ENCODE measurements at regions not wholly inside any gene's neighbourhood (a gene's known extent, or its start where the extent isn't known, plus 50 kb on each side); places are given as distances from the start of the nearest gene placed in this dataset.

GRCh38 chr7:27386581-27386980, 144.0 kb downstream of the EVX1 start:
- DNase-seq, result no peak

DNA sequence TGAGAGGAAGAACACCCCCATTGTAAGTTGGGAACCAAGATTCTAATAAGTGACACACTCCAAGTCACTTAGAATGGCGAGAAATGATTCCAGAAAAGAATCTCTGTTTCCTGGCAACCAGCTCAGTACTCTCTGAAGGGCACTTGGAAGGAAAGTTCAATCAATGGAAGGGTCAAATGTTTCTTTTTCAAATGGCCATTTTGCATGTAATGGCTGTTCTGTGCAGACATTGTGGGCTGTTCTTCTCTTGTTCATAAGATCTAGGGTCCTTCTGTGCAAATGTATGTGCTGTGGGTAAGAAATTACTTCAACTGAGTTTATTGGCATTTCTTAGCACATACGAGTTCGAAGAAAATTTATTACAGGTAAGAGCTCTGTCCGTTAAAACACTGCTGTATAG, 145.3 kb downstream of the EVX1 start:
- H3K27ac Mint-ChIP-seq, result no peak overlapping the region

More at GRCh38 chr7:27386581-27386980, 144.0 kb downstream of the EVX1 start:
- no peaks in the 10 kb centered on the region for H3K36me3 Mint-ChIP-seq (ENCODE audit: low read depth)
- H3K4me1 ChIP-seq (ENCODE audit: insufficient read depth, low read length), result no peaks in the 10 kb centered on the region
- intact Hi-C loops (cut with DNase I, micrococcal nuclease), result no loop called here
- H3K27me3 ChIP-seq (ENCODE audit: control insufficient read depth in 1 of 2, insufficient read depth in 2 of 2, low read length in 2 of 2), result no peaks in the 10 kb centered on the region
- no peak for ATAC-seq (ENCODE audit: poor library complexity)
- CTCF ChIA-PET, result no interaction called here
- TF ChIP-seq, protein P1, sequence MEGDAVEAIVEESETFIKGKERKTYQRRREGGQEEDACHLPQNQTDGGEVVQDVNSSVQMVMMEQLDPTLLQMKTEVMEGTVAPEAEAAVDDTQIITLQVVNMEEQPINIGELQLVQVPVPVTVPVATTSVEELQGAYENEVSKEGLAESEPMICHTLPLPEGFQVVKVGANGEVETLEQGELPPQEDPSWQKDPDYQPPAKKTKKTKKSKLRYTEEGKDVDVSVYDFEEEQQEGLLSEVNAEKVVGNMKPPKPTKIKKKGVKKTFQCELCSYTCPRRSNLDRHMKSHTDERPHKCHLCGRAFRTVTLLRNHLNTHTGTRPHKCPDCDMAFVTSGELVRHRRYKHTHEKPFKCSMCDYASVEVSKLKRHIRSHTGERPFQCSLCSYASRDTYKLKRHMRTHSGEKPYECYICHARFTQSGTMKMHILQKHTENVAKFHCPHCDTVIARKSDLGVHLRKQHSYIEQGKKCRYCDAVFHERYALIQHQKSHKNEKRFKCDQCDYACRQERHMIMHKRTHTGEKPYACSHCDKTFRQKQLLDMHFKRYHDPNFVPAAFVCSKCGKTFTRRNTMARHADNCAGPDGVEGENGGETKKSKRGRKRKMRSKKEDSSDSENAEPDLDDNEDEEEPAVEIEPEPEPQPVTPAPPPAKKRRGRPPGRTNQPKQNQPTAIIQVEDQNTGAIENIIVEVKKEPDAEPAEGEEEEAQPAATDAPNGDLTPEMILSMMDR (IDR thresholded peaks at IDR 0.05), result no peak
- POLR2A ChIA-PET, result no interaction called here
- peaks cover 48% of the 10 kb centered on the region for H3K27me3 Mint-ChIP-seq
- H3K27ac Mint-ChIP-seq, result no peak overlapping the region
- peaks cover 0 to 3% of the 10 kb centered on the region in 2 experiments for H3K9me3 ChIP-seq (ENCODE audit: control insufficient read depth in 1 of 2, insufficient read depth in 1 of 2, low read length in 2 of 2)
- H3K9me3 Mint-ChIP-seq, result no peaks in the 10 kb centered on the region
- no peak overlapping the region for H3K4me3 ChIP-seq (ENCODE audit: low read length)
- no peaks in the 10 kb centered on the region for H3K4me1 Mint-ChIP-seq (ENCODE audit: low read depth)
- H3K4me3 Mint-ChIP-seq, result no peak overlapping the region
- H3K36me3 ChIP-seq (ENCODE audit: insufficient read depth, low read length), result no peaks in the 10 kb centered on the region
- H3K27ac ChIP-seq (ENCODE audit: low read depth in 1 of 2, low read length in 2 of 2), result no peak overlapping the region

DNA sequence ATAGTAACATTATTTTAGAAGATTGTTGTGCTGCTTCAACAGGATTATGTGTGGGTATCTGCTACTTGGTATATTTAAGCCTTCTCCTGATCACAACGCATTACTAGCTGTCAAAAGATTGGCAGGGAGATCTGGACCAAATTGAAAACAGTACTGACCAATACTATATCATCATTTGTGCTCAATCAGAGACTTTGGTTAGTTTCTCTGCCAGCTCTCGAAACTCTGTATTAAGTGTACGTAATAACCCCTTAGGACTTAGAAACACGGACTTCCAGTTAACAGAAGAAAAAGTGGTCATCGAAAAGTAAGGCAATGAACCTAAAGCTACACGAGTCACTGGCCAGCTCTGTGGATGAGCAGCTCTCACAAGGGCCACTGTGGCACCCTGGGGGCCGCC, 146.0 kb downstream of the EVX1 start:
- no peak overlapping the region for H3K27ac Mint-ChIP-seq
- H3K4me3 Mint-ChIP-seq, result no peak overlapping the region
- CTCF ChIA-PET, result no interaction called here

More for the DNA sequence above, 145.3 kb downstream of the EVX1 start:
- intact Hi-C loops (cut with DNase I, micrococcal nuclease), result no loop called here
- H3K9me3 Mint-ChIP-seq, result no peaks in the 10 kb centered on the region
- Histone ChIP-seq H3K4me3 (ENCODE audit: low read length) (no peak overlapping the region), H3K36me3 (ENCODE audit: insufficient read depth, low read length) (no peaks in the 10 kb centered on the region), H3K27ac (ENCODE audit: low read depth in 1 of 2, low read length in 2 of 2) (no peak overlapping the region), H3K27me3 (ENCODE audit: control insufficient read depth in 1 of 2, insufficient read depth in 2 of 2, low read length in 2 of 2) (no peaks in the 10 kb centered on the region), H3K4me1 (ENCODE audit: insufficient read depth, low read length) (no peaks in the 10 kb centered on the region), H3K9me3 (ENCODE audit: control insufficient read depth in 1 of 2, insufficient read depth in 1 of 2, low read length in 2 of 2) (peaks cover 0 to 3% of the 10 kb centered on the region in 2 experiments)
- no peak for ATAC-seq (ENCODE audit: poor library complexity)
- POLR2A ChIA-PET, result no interaction called here
- CTCF ChIA-PET, result no interaction called here
- peaks cover 44% of the 10 kb centered on the region for H3K27me3 Mint-ChIP-seq
- H3K4me1 Mint-ChIP-seq (ENCODE audit: low read depth), result no peaks in the 10 kb centered on the region
- no peak overlapping the region for H3K4me3 Mint-ChIP-seq
- H3K36me3 Mint-ChIP-seq (ENCODE audit: low read depth), result no peaks in the 10 kb centered on the region
- no peak for DNase-seq
- TF ChIP-seq, protein P1 (IDR thresholded peaks at IDR 0.05), result no peak

More for the DNA sequence above, 146.0 kb downstream of the EVX1 start:
- TF ChIP-seq, protein P1 (IDR thresholded peaks at IDR 0.05), result no peak
- DNase-seq, result no peak
- no peaks in the 10 kb centered on the region for H3K27me3 ChIP-seq (ENCODE audit: control insufficient read depth in 1 of 2, insufficient read depth in 2 of 2, low read length in 2 of 2)
- H3K4me1 ChIP-seq (ENCODE audit: insufficient read depth, low read length), result no peaks in the 10 kb centered on the region
- no peak for ATAC-seq (ENCODE audit: poor library complexity)
- H3K36me3 Mint-ChIP-seq (ENCODE audit: low read depth), result no peaks in the 10 kb centered on the region
- H3K36me3 ChIP-seq (ENCODE audit: insufficient read depth, low read length), result no peaks in the 10 kb centered on the region
- intact Hi-C loops (cut with DNase I, micrococcal nuclease), result no loop called here
- no peak overlapping the region for H3K27ac ChIP-seq (ENCODE audit: low read depth in 1 of 2, low read length in 2 of 2)
- H3K9me3 ChIP-seq (ENCODE audit: control insufficient read depth in 1 of 2, insufficient read depth in 1 of 2, low read length in 2 of 2), result peaks cover 0 to 7% of the 10 kb centered on the region in 2 experiments
- H3K27me3 Mint-ChIP-seq, result peaks cover 44% of the 10 kb centered on the region
- no peak overlapping the region for H3K4me3 ChIP-seq (ENCODE audit: low read length)
- no peaks in the 10 kb centered on the region for H3K4me1 Mint-ChIP-seq (ENCODE audit: low read depth)
- POLR2A ChIA-PET, result no interaction called here
- H3K9me3 Mint-ChIP-seq, result no peaks in the 10 kb centered on the region
